ENCODE measurements at regions not wholly inside any gene's neighbourhood (a gene's known extent, or its start where the extent isn't known, plus 50 kb on each side); places are given as distances from the start of the nearest gene placed in this dataset.

DNA sequence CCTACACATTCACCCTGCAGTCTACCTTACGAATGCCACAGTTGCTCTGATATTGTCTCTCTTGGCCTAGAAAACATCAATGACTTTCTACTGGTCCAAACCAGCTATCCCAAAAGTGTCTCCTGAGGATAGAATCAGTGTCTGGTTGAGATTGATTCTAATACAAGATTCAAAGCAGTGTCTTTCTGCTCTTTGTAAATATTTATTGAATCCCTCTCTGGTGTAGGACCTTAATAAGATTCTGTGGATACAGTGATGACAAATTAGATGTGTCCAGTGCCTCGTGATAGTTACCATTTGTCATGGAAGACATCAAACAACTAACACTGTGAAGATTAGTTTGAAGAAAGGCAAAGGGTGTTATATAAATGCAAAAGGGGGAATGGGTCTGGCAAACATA lies 380.7 kb upstream of the TRIB2 start:
- TF ChIP-seq, protein P1, sequence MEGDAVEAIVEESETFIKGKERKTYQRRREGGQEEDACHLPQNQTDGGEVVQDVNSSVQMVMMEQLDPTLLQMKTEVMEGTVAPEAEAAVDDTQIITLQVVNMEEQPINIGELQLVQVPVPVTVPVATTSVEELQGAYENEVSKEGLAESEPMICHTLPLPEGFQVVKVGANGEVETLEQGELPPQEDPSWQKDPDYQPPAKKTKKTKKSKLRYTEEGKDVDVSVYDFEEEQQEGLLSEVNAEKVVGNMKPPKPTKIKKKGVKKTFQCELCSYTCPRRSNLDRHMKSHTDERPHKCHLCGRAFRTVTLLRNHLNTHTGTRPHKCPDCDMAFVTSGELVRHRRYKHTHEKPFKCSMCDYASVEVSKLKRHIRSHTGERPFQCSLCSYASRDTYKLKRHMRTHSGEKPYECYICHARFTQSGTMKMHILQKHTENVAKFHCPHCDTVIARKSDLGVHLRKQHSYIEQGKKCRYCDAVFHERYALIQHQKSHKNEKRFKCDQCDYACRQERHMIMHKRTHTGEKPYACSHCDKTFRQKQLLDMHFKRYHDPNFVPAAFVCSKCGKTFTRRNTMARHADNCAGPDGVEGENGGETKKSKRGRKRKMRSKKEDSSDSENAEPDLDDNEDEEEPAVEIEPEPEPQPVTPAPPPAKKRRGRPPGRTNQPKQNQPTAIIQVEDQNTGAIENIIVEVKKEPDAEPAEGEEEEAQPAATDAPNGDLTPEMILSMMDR (IDR thresholded peaks at IDR 0.05): no peak
- no peak for TF ChIP-seq POLR2A (IDR thresholded peaks at IDR 0.05)
